LNCAP (cell line): ENCODE measurements at regions not wholly inside any gene's neighbourhood (a gene's known extent, or its start where the extent isn't known, plus 50 kb on each side); places are given as distances from the start of the nearest gene placed in this dataset.

Source experiments
- CTCF ChIP-seq: fragments of 450-650 bp; IDR thresholded peaks from 2 replicates; pipeline ENCODE4 v1.5.1; 2017; ENCODE audit warnings: mild to moderate bottlenecking

GRCh38 chr2:190817082-190817481, 63.5 kb upstream of the GLS start:
- no peak for TF ChIP-seq CTCF

GRCh38 chr2:190819840-190820301, 60.8 kb upstream of the GLS start:
- no peak for TF ChIP-seq CTCF

- TF ChIP-seq CTCF, result no peak
These were observed 60.2 kb upstream of the GLS start for GRCh38 chr2:190820416-190820815.

- no peak for TF ChIP-seq CTCF
These were observed 58.6 kb upstream of the GLS start for GRCh38 chr2:190822043-190822442.

GRCh38 chr2:190827720-190828119, 52.9 kb upstream of the GLS start:
- TF ChIP-seq CTCF, result no peak

GRCh38 chr2:190829642-190830041, 51.0 kb upstream of the GLS start:
- TF ChIP-seq CTCF, result no peak
